ENCODE measurements at regions not wholly inside any gene's neighbourhood (a gene's known extent, or its start where the extent isn't known, plus 50 kb on each side); places are given as distances from the start of the nearest gene placed in this dataset.

GRCh38 chr2:21821672-21822227 lies 698.0 kb downstream of the TDRD15 start:
- TF ChIP-seq CTCF (IDR thresholded peaks at IDR 0.05) (no peak), POLR2AphosphoS5 (IDR thresholded peaks at IDR 0.05; ENCODE audit: low read depth, low read length) (no peak), REST (IDR thresholded peaks at IDR 0.05; ENCODE audit: insufficient read depth in 1 of 2, low read depth in 2 of 2, low read length in 1 of 2) (no peak), SIN3A (IDR thresholded peaks at IDR 0.05; ENCODE audit: borderline replicate concordance, insufficient read depth, low read depth, low read length) (no peak)

Data from Panc1 (cell line).